Kidney (tissue), 13 donors: ENCODE measurements at regions not wholly inside any gene's neighbourhood (a gene's known extent, or its start where the extent isn't known, plus 50 kb on each side); places are given as distances from the start of the nearest gene placed in this dataset.

Experiments used
- DNase-seq, 5 donors: peaks; one replicate each; pipeline ENCODE4 v3.0.0-alpha.2; 2013 to 2020
- FAIRE-seq: peaks from 2 replicates; lab custom pipeline; 2012; peaks lifted over from hg19 to GRCh38; lab: Jason Lieb, UNC
- H3K27ac ChIP-seq, 2 donors: one replicate each; pipeline ENCODE4 v1.7.0; 2013; ENCODE audit warnings: low read depth in 2 of 2, low read length in 2 of 2, inconsistent platforms in 1 of 2
- H3K27me3 ChIP-seq: one replicate; pipeline ENCODE4 v1.7.1; 2013; ENCODE audit warnings: low read length, inconsistent platforms; ENCODE audit not compliant: control insufficient read depth, insufficient read depth
- H3K36me3 ChIP-seq, 3 donors: one replicate each; pipeline versions ENCODE4 v1.7.0 to v1.7.1; 2013; ENCODE audit warnings: low read length in 3 of 3, control low read depth in 1 of 3, inconsistent platforms in 1 of 3; ENCODE audit not compliant: insufficient read depth in 3 of 3, control insufficient read depth in 2 of 3
- H3K4me1 ChIP-seq, 3 donors: one replicate each; pipeline versions ENCODE4 v1.7.0 to v1.7.1; 2013; ENCODE audit warnings: low read length in 3 of 3, inconsistent platforms in 1 of 3, low read depth in 1 of 3; ENCODE audit not compliant: control insufficient read depth in 2 of 3, insufficient read depth in 2 of 3
- H3K4me3 ChIP-seq, 3 donors: one replicate each; pipeline versions ENCODE4 v1.7.0 to v1.8.1; 2013; ENCODE audit warnings: low read length in 3 of 3, control low read depth in 1 of 3, inconsistent platforms in 1 of 3
- H3K9ac ChIP-seq, 3 donors: one replicate each; pipeline versions ENCODE4 v1.7.0 to v1.7.1; 2013; ENCODE audit warnings: low read length in 3 of 3, control low read depth in 1 of 3, inconsistent platforms in 1 of 3
- H3K9me3 ChIP-seq, 3 donors: one replicate each; pipeline versions ENCODE4 v1.7.0 to v1.7.1; 2013; ENCODE audit warnings: low read length in 3 of 3, control low read depth in 1 of 3, inconsistent platforms in 1 of 3; ENCODE audit not compliant: control insufficient read depth in 2 of 3, insufficient read depth in 1 of 3
- CTCF ChIP-seq: IDR thresholded peaks from 3 replicates; pipeline ENCODE4 v1.5.1; 2012; ENCODE audit warnings: mild to moderate bottlenecking, moderate library complexity, borderline replicate concordance; ENCODE audit not compliant: insufficient read depth; ENCODE audit errors: extremely low read depth
- intact Hi-C: fragments of 100-400 bp; cut with DNase I; formaldehyde crosslinking; loops from one replicate; pipeline ENCODE4 v1.11.1; 2022
- donor health status: control.
- donor health status: control.
- donor health status: control.
- donor health status: control.
- donor health status: control.
- donor health status: DM: yes; HTN: yes; CAD: no.
- donor health status: Normal renal cell carcinoma (clear cell type).

GRCh38 chr17:72259922-72260321 is 139.1 kb downstream of the SOX9 start:
- Histone ChIP-seq H3K4me1 (no peaks in the 10 kb centered on the region), H3K27me3 (no peaks in the 10 kb centered on the region), H3K27ac (no peak overlapping the region), H3K9me3 (peaks cover 0 to under 1% (median 0%) of the 10 kb centered on the region in 3 donors), H3K4me3 (no peak overlapping the region), H3K9ac (no peak overlapping the region), H3K36me3 (no peaks in the 10 kb centered on the region)
- TF ChIP-seq CTCF, result no peak
- intact Hi-C loops, result no loop called here
- FAIRE-seq (no peak), DNase-seq (no peak)

- TF ChIP-seq CTCF, result no peak
- no peak overlapping the region for H3K9ac ChIP-seq
- peaks cover 0 to 2% (median 0%) of the 10 kb centered on the region in 3 donors for H3K4me1 ChIP-seq
- no peaks in the 10 kb centered on the region for H3K36me3 ChIP-seq
- DNase-seq (no peak), FAIRE-seq (no peak)
- no peak overlapping the region for H3K4me3 ChIP-seq
- no peaks in the 10 kb centered on the region for H3K9me3 ChIP-seq
- intact Hi-C loops, result no loop called here
- H3K27ac ChIP-seq, result no peak overlapping the region
- H3K27me3 ChIP-seq, result no peaks in the 10 kb centered on the region
These were observed 141.9 kb downstream of the SOX9 start for GRCh38 chr17:72262766-72263165.

- no peak for DNase-seq
- Histone ChIP-seq H3K27me3 (no peaks in the 10 kb centered on the region), H3K4me3 (no peak overlapping the region), H3K27ac (no peak overlapping the region), H3K36me3 (no peaks in the 10 kb centered on the region), H3K9me3 (no peaks in the 10 kb centered on the region), H3K9ac (no peak overlapping the region), H3K4me1 (peaks cover 0 to 2% (median 0%) of the 10 kb centered on the region in 3 donors)
- no peak for FAIRE-seq
- no peak for TF ChIP-seq CTCF
- intact Hi-C loops, result no loop called here
These were observed 144.0 kb downstream of the SOX9 start for GRCh38 chr17:72264682-72265405.
